LNCaP clone FGC (cell line): ENCODE measurements at regions not wholly inside any gene's neighbourhood (a gene's known extent, or its start where the extent isn't known, plus 50 kb on each side); places are given as distances from the start of the nearest gene placed in this dataset.

ENCODE experiments used
- DNase-seq: peaks from one replicate; pipeline ENCODE4 v3.0.0-alpha.2; 2011; ENCODE audit warnings: low read depth
- H3K4me3 ChIP-seq: 2 replicates; pipeline ENCODE4 v1.5.1; 2011; ENCODE audit warnings: mild to moderate bottlenecking, low read depth, low read length, control low read depth
- TF ChIP-seq, protein P1 (sequence below): IDR thresholded peaks from 2 replicates; pipeline ENCODE4 v1.5.1; 2012; ENCODE audit warnings: mild to moderate bottlenecking; ENCODE audit not compliant: control insufficient read depth, insufficient read depth; ENCODE audit errors: extremely low read depth

DNA sequence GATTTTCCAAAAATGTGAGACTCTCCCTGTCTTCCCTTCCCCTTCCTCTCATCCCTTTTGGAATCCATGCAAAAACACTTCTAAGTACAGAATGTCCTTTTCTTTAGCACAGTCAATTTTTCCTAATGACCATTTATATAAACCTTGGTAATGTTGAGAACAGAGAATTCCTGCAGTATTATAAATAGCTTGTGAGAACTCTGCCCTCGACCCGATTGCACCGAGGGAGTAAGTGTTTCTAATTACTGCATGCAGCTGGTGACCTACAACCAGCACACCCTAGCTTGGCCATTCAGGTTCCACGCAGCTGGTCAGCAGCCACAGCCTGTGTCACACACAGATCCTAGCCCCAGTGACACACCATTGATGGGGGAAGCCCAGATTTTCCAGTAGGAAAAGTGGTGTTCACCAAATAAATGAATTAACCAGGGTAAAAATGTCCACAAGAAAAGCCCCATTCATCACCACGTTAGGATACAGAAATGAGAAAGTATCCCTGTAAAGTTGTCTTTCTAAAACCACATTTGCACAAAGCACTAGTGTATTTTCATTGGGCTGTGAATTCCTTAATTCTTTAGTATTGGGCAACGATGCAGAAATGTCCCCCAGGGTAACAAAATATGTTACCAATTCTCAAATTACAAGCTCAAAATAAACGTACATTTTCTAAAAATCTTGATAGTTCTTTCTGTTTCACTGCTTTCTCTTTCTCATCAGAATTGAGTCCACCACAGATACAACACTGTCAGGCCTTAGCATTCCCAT, 499.0 kb upstream of the KLF6 start:
- no peak overlapping the region for H3K4me3 ChIP-seq
- TF ChIP-seq, protein P1, sequence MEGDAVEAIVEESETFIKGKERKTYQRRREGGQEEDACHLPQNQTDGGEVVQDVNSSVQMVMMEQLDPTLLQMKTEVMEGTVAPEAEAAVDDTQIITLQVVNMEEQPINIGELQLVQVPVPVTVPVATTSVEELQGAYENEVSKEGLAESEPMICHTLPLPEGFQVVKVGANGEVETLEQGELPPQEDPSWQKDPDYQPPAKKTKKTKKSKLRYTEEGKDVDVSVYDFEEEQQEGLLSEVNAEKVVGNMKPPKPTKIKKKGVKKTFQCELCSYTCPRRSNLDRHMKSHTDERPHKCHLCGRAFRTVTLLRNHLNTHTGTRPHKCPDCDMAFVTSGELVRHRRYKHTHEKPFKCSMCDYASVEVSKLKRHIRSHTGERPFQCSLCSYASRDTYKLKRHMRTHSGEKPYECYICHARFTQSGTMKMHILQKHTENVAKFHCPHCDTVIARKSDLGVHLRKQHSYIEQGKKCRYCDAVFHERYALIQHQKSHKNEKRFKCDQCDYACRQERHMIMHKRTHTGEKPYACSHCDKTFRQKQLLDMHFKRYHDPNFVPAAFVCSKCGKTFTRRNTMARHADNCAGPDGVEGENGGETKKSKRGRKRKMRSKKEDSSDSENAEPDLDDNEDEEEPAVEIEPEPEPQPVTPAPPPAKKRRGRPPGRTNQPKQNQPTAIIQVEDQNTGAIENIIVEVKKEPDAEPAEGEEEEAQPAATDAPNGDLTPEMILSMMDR, result no peak
- no peak for DNase-seq

DNA sequence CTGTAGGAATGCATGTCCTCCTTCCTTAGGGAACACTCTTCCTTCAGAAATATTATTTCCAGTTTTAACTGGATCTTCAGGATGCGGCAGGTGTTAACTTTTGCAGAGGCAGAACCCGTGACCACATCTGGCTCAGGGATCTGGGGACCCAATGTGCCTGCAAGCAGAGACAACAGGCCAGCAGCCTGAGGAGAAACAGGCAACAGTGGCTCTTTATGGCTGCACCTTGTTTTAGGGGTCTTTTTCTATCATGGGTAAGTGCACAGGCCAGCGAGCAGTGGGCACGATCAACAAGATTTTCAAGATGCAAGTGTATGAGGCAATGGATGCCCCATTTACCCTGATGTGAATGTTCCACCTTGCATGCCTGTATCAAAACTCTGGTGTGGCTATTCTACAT, 497.5 kb upstream of the KLF6 start:
- no peak for DNase-seq
- TF ChIP-seq, protein P1, result no peak
- H3K4me3 ChIP-seq, result no peak overlapping the region

DNA sequence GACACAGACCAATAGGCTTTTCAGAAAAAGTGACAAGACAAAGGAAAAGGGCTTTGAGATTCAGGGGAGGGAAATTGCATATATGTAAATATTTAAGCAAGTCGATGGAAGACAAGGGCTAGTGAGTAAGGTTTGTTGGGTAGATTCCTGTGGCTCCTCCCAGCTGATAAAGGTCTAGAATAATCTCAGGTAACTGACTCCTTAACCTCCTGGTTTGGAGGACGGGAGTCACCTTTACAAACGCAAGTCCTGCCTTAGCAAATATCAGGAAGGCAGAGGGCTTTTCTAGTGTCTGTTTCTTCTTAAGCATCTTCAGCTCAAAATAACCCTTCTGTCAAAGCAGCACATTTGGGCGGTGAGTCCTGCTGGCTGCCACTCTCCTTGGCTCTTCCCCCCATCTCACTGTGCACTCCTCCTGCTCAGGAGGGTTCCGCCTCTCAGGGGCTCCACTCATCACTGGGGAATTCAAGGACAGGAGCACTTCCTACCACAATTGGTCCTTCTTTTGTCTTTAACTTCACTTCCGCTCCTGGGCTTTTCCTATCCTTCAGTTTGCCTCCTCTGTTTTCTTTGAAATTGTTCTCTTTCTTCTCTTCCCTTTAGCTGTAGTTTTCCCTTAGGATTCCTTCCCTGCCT, 496.3 kb upstream of the KLF6 start:
- TF ChIP-seq, protein P1, result no peak
- H3K4me3 ChIP-seq, result no peak overlapping the region
- DNase-seq, result no peak

GRCh38 chr10:4280461-4281189, 495.6 kb upstream of the KLF6 start:
- H3K4me3 ChIP-seq, result no peak overlapping the region
- DNase-seq, result peak; percentile 83
- TF ChIP-seq, protein P1, result no peak

DNA sequence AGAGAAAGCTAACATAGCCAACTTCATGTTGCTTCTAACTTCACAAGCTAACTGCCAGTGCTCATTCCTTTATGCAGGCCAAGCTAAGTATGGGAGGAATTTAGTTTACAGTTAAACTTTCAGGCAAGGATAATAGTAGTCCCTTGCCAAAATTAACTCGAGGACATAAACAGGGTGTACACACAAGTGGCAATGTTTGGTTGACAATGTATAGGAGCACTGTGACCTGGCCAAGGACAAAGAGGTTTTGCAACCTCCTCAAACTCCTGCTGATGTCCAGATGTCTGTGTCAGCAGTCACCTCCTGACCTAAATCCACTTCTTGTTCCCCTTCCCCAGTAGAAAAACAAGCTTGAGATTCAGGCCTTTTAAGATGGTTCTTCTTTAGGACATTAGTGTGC, 494.6 kb upstream of the KLF6 start:
- DNase-seq, result no peak
- no peak overlapping the region for H3K4me3 ChIP-seq
- TF ChIP-seq, protein P1, result no peak

GRCh38 chr10:4278186-4278585, 493.2 kb upstream of the KLF6 start:
- DNase-seq, result no peak
- TF ChIP-seq, protein P1, result no peak
- H3K4me3 ChIP-seq, result no peak overlapping the region
